Ovary (tissue), 7 donors: ENCODE measurements at regions not wholly inside any gene's neighbourhood (a gene's known extent, or its start where the extent isn't known, plus 50 kb on each side); places are given as distances from the start of the nearest gene placed in this dataset.

Experiments used
- DNase-seq, 5 donors: peaks; one replicate each; pipeline ENCODE4 v3.0.0-alpha.2; 2019 to 2020
- H3K27ac ChIP-seq, 2 donors: fragments of 200-600 bp; one replicate each; pipeline versions ENCODE4 v1.5.1 to v1.8.0; 2019 to 2022
- H3K27me3 ChIP-seq: fragments of 200-600 bp; one replicate; pipeline ENCODE4 v1.8.0; 2022
- H3K36me3 ChIP-seq: fragments of 200-600 bp; sonication (generic); one replicate; pipeline ENCODE4 v1.5.1; 2019
- H3K4me1 ChIP-seq: one replicate; pipeline ENCODE4 v1.8.1; 2013; ENCODE audit warnings: mild to moderate bottlenecking, moderate library complexity; ENCODE audit not compliant: insufficient read depth
- H3K4me3 ChIP-seq: fragments of 200-600 bp; sonication (generic); one replicate; pipeline ENCODE4 v1.5.1; 2017
- H3K9me3 ChIP-seq, 2 donors: fragments of 200-600 bp in 1 of 2; sonication (generic) in 1 of 2; one replicate each; pipeline versions ENCODE4 v1.5.1 to v1.8.1; 2013 to 2019; ENCODE audit warnings: mild to moderate bottlenecking in 1 of 2, moderate library complexity in 1 of 2
- CTCF ChIP-seq, 3 donors: fragments of 450-650 bp in 2 of 3; fragments of 200-600 bp in 1 of 3; IDR thresholded peaks; one replicate each; pipeline versions ENCODE4 v1.5.1 to v1.8.0; 2016 to 2022; ENCODE audit warnings: antibody characterized with exemption in 3 of 3, mild to moderate bottlenecking in 1 of 3
- EP300 ChIP-seq: sonication (generic); formaldehyde crosslinking; IDR thresholded peaks from one replicate; pipeline ENCODE4 v1.6.1; 2017; ENCODE audit warnings: antibody characterized with exemption
- POLR2A ChIP-seq: fragments of 450-650 bp; IDR thresholded peaks from one replicate; pipeline ENCODE4 v1.6.1; 2017; ENCODE audit warnings: antibody characterized with exemption, mild to moderate bottlenecking, moderate library complexity
- WGBS, 3 donors: extraction: QIAGEN DNeasy Blood & Tissue Kit in 1 of 3; methylation state at CpG; one replicate each; pipeline versions ENCODE4 v1.1.5 to v1.1.7; 2013 to 2017; 5-methylcytosine and 5-hydroxymethylcytosine counted together
- intact Hi-C, 4 donors: fragments of 100-400 bp; cut with DNase I; formaldehyde crosslinking; loops; one replicate each; pipeline versions ENCODE4 v1.11.0 to v1.15.1; 2022 to 2023
- donor health status: DM: no; HTN: no; CAD: no; lungs with moderate emphysema.
- donor health status: DM: no; HTN: no; CAD: no.
- donor health status: Bipolar disorder and iron deficiency.
- donor health status: DM: no; HTN: no; CAD: no.
- donor health status: DM: yes; HTN: yes; CAD: no.

- 84 to 97% (median 97%) methylated on average over 1 of the region's 1 CpG for WGBS, 3 donors
- intact Hi-C loops, result no loop called here
- TF ChIP-seq EP300 (no peak), POLR2A (no peak), CTCF (IDR thresholded peaks at IDR 0.05) (no peak)
These were observed 91.1 kb upstream of the EPCAM start for GRCh38 chr2:47277987-47278386.

GRCh38 chr2:47277187-47277586, 91.9 kb upstream of the EPCAM start:
- TF ChIP-seq CTCF (IDR thresholded peaks at IDR 0.05), result no peak
- Histone ChIP-seq H3K9me3 (no peaks in the 10 kb centered on the region), H3K27ac (no peak overlapping the region), H3K36me3 (no peaks in the 10 kb centered on the region), H3K27me3 (no peaks in the 10 kb centered on the region), H3K4me1 (peaks cover 3% of the 10 kb centered on the region), H3K4me3 (no peak overlapping the region)
- intact Hi-C loops, result no loop called here
- DNase-seq, result no peak

More at GRCh38 chr2:47277987-47278386, 91.1 kb upstream of the EPCAM start:
- H3K4me3 ChIP-seq, result no peak overlapping the region
- H3K36me3 ChIP-seq, result no peaks in the 10 kb centered on the region
- no peaks in the 10 kb centered on the region for H3K9me3 ChIP-seq
- H3K27ac ChIP-seq, result no peak overlapping the region
- H3K27me3 ChIP-seq, result no peaks in the 10 kb centered on the region
- DNase-seq, result no peak
- H3K4me1 ChIP-seq, result peaks cover under 1% of the 10 kb centered on the region

- no peak for TF ChIP-seq CTCF (IDR thresholded peaks at IDR 0.05)
- TF ChIP-seq EP300, result no peak
- no peak for TF ChIP-seq POLR2A
- Histone ChIP-seq H3K36me3 (no peaks in the 10 kb centered on the region), H3K27ac (no peak overlapping the region), H3K27me3 (no peaks in the 10 kb centered on the region), H3K4me1 (peaks cover 3% of the 10 kb centered on the region), H3K4me3 (no peak overlapping the region), H3K9me3 (no peaks in the 10 kb centered on the region)
- DNase-seq, result no peak
- intact Hi-C loops, result no loop called here
- 85 to 90% (median 86%) methylated on average over 3 of the region's 3 CpGs for WGBS, 3 donors
These were observed 93.0 kb upstream of the EPCAM start for GRCh38 chr2:47276061-47276460.

GRCh38 chr2:47274054-47274782, 94.9 kb upstream of the EPCAM start:
- intact Hi-C loops, result no loop called here
- no peak for TF ChIP-seq POLR2A
- TF ChIP-seq EP300, result no peak
- TF ChIP-seq CTCF (IDR thresholded peaks at IDR 0.05), result no peak
- Histone ChIP-seq H3K27me3 (no peaks in the 10 kb centered on the region), H3K4me1 (peaks cover 3% of the 10 kb centered on the region), H3K4me3 (no peak overlapping the region), H3K27ac (no peak overlapping the region), H3K9me3 (no peaks in the 10 kb centered on the region), H3K36me3 (no peaks in the 10 kb centered on the region)
- 72 to 75% (median 75%) methylated on average over 10 of the region's 10 CpGs for WGBS, 3 donors
- DNase-seq, result no peak
